Liver (tissue), 8 donors: ENCODE measurements at regions not wholly inside any gene's neighbourhood (a gene's known extent, or its start where the extent isn't known, plus 50 kb on each side); places are given as distances from the start of the nearest gene placed in this dataset.

ENCODE experiments used
- DNase-seq: peaks from one replicate; pipeline ENCODE4 v3.0.0-alpha.2; 2017; ENCODE audit warnings: low spot score
- H3K27ac ChIP-seq, 2 donors: one replicate each; pipeline ENCODE4 v1.7.0; 2013; ENCODE audit warnings: inconsistent platforms in 2 of 2, low read length in 2 of 2, control low read depth in 1 of 2, low read depth in 1 of 2, mild to moderate bottlenecking in 1 of 2
- H3K27me3 ChIP-seq, 4 donors: one replicate each; pipeline versions ENCODE4 v1.6.1 to v1.7.0; 2013; ENCODE audit warnings: low read length in 3 of 4, inconsistent platforms in 1 of 4, mild to moderate bottlenecking in 1 of 4, moderate library complexity in 1 of 4; ENCODE audit not compliant: control insufficient read depth in 4 of 4, insufficient read depth in 4 of 4
- H3K36me3 ChIP-seq, 4 donors: one replicate each; pipeline versions ENCODE4 v1.6.1 to v1.7.0; 2013; ENCODE audit warnings: low read length in 3 of 4, mild to moderate bottlenecking in 3 of 4, low read depth in 1 of 4, moderate library complexity in 1 of 4; ENCODE audit not compliant: control insufficient read depth in 4 of 4, insufficient read depth in 3 of 4
- H3K4me1 ChIP-seq, 4 donors: one replicate each; pipeline versions ENCODE4 v1.6.1 to v1.7.0; 2013; ENCODE audit warnings: low read length in 3 of 4, mild to moderate bottlenecking in 3 of 4, moderate library complexity in 1 of 4; ENCODE audit not compliant: control insufficient read depth in 4 of 4, insufficient read depth in 4 of 4
- H3K4me3 ChIP-seq, 3 donors: one replicate each; pipeline versions ENCODE4 v1.6.1 to v1.7.0; 2013; ENCODE audit warnings: low read length in 3 of 3, control low read depth in 1 of 3, low read depth in 1 of 3, mild to moderate bottlenecking in 1 of 3
- H3K9ac ChIP-seq, 2 donors: one replicate each; pipeline ENCODE4 v1.7.0; 2013; ENCODE audit warnings: low read length in 2 of 2, mild to moderate bottlenecking in 2 of 2, moderate library complexity in 2 of 2, control low read depth in 1 of 2, low read depth in 1 of 2
- H3K9me3 ChIP-seq, 4 donors: one replicate each; pipeline versions ENCODE4 v1.6.1 to v1.7.0; 2013; ENCODE audit warnings: low read length in 3 of 4; ENCODE audit not compliant: control insufficient read depth in 4 of 4
- ATF3 ChIP-seq: IDR thresholded peaks from 2 replicates; pipeline ENCODE4 v1.6.1; 2016; ENCODE audit warnings: antibody characterized with exemption
- CTCF ChIP-seq: fragments of 150-350 bp; IDR thresholded peaks from 2 replicates; pipeline ENCODE4 v1.5.1; 2017; ENCODE audit warnings: improper control_type of control experiment, low read depth, low read length; ENCODE audit not compliant: missing input control
- EGR1 ChIP-seq, 2 donors: IDR thresholded peaks; 2 replicates each; pipeline ENCODE4 v1.6.1; 2016 to 2018; ENCODE audit warnings: antibody characterized with exemption in 2 of 2, low read depth in 2 of 2
- FOXA1 ChIP-seq: IDR thresholded peaks from 2 replicates; pipeline ENCODE4 v1.6.1; 2016; ENCODE audit warnings: antibody characterized with exemption
- GABPA ChIP-seq, 2 donors: IDR thresholded peaks in 1 of 2; conservative IDR thresholded peaks in 1 of 2; 2 replicates each; pipeline ENCODE4 v1.6.1; 2016; ENCODE audit warnings: antibody characterized with exemption in 2 of 2, mild to moderate bottlenecking in 1 of 2, moderate library complexity in 1 of 2
- HNF4A ChIP-seq, 2 donors: conservative IDR thresholded peaks; 2 replicates each; pipeline ENCODE4 v1.6.1; 2016; ENCODE audit warnings: antibody characterized with exemption in 2 of 2, mild to moderate bottlenecking in 2 of 2
- NR2F2 ChIP-seq: IDR thresholded peaks from 2 replicates; pipeline ENCODE4 v1.6.1; 2016; ENCODE audit warnings: antibody characterized with exemption
- RAD21 ChIP-seq, 2 donors: IDR thresholded peaks; 2 replicates each; pipeline ENCODE4 v1.6.1; 2016; ENCODE audit warnings: antibody characterized with exemption in 2 of 2, mild to moderate bottlenecking in 2 of 2
- REST ChIP-seq: IDR thresholded peaks from 2 replicates; pipeline ENCODE4 v1.6.1; 2016; ENCODE audit warnings: antibody characterized with exemption, mild to moderate bottlenecking
- TAF1 ChIP-seq: conservative IDR thresholded peaks from 2 replicates; pipeline ENCODE4 v1.6.1; 2016; ENCODE audit warnings: antibody characterized with exemption, mild to moderate bottlenecking
- YY1 ChIP-seq: IDR thresholded peaks from 2 replicates; pipeline ENCODE4 v1.6.1; 2016; ENCODE audit warnings: antibody characterized with exemption, mild to moderate bottlenecking
- ZBTB33 ChIP-seq: IDR thresholded peaks from 2 replicates; pipeline ENCODE4 v1.6.1; 2016; ENCODE audit warnings: antibody characterized with exemption
- WGBS: extraction: QIAGEN DNeasy Blood & Tissue Kit; methylation state at CpG from one replicate; pipeline ENCODE4 v1.1.7; 2013; 5-methylcytosine and 5-hydroxymethylcytosine counted together
- donor health status: healthy.
- donor health status: healthy.
- donor health status: healthy.
- donor health status: healthy.
- donor health status: healthy.

- Histone ChIP-seq H3K9ac (peak overlapping the region; percentile 74 to 85), H3K9me3 (no peaks in the 10 kb centered on the region), H3K27ac (peak overlapping the region in 1 of 2 donors; percentile 66), H3K4me3 (peak overlapping the region; percentile 55 to 63 (median 61)), H3K4me1 (peaks cover 0 to 20% (median 13%) of the 10 kb centered on the region in 4 donors), H3K27me3 (no peaks in the 10 kb centered on the region), H3K36me3 (no peaks in the 10 kb centered on the region)
- WGBS: 38% methylated on average over 8 of the region's 8 CpGs
- peak; percentile 34 to 56 for TF ChIP-seq HNF4A (conservative IDR thresholded peaks at IDR 0.05)
- peak; percentile 63 for TF ChIP-seq YY1
- no peak for TF ChIP-seq REST
- peak in 1 of 2 donors; percentile 14 for TF ChIP-seq RAD21 (IDR thresholded peaks at IDR 0.05)
- no peak for DNase-seq
Measured at GRCh38 chr11:37322333-37323194, 724.5 kb upstream of the RAG2 start.

- no peak overlapping the region for H3K27ac ChIP-seq
- peaks cover 0 to 20% (median 13%) of the 10 kb centered on the region in 4 donors for H3K4me1 ChIP-seq
- no peaks in the 10 kb centered on the region for H3K27me3 ChIP-seq
- no peak overlapping the region for H3K4me3 ChIP-seq
- no peaks in the 10 kb centered on the region for H3K9me3 ChIP-seq
- no peaks in the 10 kb centered on the region for H3K36me3 ChIP-seq
- no peak overlapping the region for H3K9ac ChIP-seq
- no peak for TF ChIP-seq TAF1
- no peak for TF ChIP-seq NR2F2
- TF ChIP-seq ZBTB33: no peak
- TF ChIP-seq GABPA (IDR thresholded peaks at IDR 0.05 in 1 of 2, conservative IDR thresholded peaks at IDR 0.05 in 1 of 2): no peak
- TF ChIP-seq ATF3: no peak
- TF ChIP-seq CTCF: no peak
- TF ChIP-seq REST: no peak
- TF ChIP-seq FOXA1: no peak
- TF ChIP-seq YY1: no peak
- no peak for TF ChIP-seq HNF4A (conservative IDR thresholded peaks at IDR 0.05)
- no peak for TF ChIP-seq EGR1 (IDR thresholded peaks at IDR 0.05; ENCODE audit: low read depth in 2 of 2)
- DNase-seq: no peak
Measured at GRCh38 chr11:37320921-37321320, 722.9 kb upstream of the RAG2 start.
